ENCODE measurements at regions not wholly inside any gene's neighbourhood (a gene's known extent, or its start where the extent isn't known, plus 50 kb on each side); places are given as distances from the start of the nearest gene placed in this dataset.

DNA sequence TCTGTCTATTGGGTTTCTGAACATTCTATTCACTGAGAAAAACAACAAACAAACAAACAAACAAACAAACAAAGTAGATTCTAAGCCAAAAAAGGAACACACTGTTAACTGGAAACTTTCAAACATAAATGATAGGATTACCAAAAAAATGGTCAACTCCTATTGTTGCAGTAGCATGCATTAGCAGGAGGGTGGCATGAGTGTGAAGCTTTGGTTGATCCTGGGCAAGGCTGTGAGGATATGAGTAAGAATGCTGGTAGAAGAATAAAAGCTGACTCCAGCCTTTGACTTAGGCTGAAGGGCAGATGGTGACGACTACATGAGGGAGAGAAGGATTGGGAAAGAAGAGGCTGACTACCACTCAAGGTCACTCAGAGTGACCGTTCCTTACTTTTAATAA is 810.3 kb downstream of the VGLL3 start:
- no peaks in the 10 kb centered on the region for H3K27me3 ChIP-seq (ENCODE audit: control insufficient read depth, insufficient read depth, low read length)
- H3K4ac ChIP-seq (ENCODE audit: low read depth, low read length): no peak overlapping the region
- dilution Hi-C loops (cut with HindIII; ENCODE audit: low sequenced_read_pairs, unreplicated experiment): no loop called here
- no peaks in the 10 kb centered on the region for H4K20me1 ChIP-seq (ENCODE audit: insufficient read depth, low read length)
- no peak overlapping the region for H2AK5ac ChIP-seq (ENCODE audit: low read depth, low read length)
- H3K9me1 ChIP-seq (ENCODE audit: insufficient read depth, low read length): no peaks in the 10 kb centered on the region
- no peak for TF ChIP-seq MXI1 (IDR thresholded peaks at IDR 0.05; ENCODE audit: borderline replicate concordance, low read depth, low read length)
- no peak for TF ChIP-seq POLR2A (IDR thresholded peaks at IDR 0.05; ENCODE audit: low read depth, low read length)
- TF ChIP-seq, protein P1, sequence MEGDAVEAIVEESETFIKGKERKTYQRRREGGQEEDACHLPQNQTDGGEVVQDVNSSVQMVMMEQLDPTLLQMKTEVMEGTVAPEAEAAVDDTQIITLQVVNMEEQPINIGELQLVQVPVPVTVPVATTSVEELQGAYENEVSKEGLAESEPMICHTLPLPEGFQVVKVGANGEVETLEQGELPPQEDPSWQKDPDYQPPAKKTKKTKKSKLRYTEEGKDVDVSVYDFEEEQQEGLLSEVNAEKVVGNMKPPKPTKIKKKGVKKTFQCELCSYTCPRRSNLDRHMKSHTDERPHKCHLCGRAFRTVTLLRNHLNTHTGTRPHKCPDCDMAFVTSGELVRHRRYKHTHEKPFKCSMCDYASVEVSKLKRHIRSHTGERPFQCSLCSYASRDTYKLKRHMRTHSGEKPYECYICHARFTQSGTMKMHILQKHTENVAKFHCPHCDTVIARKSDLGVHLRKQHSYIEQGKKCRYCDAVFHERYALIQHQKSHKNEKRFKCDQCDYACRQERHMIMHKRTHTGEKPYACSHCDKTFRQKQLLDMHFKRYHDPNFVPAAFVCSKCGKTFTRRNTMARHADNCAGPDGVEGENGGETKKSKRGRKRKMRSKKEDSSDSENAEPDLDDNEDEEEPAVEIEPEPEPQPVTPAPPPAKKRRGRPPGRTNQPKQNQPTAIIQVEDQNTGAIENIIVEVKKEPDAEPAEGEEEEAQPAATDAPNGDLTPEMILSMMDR (conservative IDR thresholded peaks at IDR 0.05; ENCODE audit: low read depth, low read length): no peak
- no peak for TF ChIP-seq MAZ (IDR thresholded peaks at IDR 0.05; ENCODE audit: borderline replicate concordance, low read depth, low read length)
- no peak for TF ChIP-seq CEBPB (IDR thresholded peaks at IDR 0.05; ENCODE audit: low read depth, low read length)
- TF ChIP-seq, protein P2, sequence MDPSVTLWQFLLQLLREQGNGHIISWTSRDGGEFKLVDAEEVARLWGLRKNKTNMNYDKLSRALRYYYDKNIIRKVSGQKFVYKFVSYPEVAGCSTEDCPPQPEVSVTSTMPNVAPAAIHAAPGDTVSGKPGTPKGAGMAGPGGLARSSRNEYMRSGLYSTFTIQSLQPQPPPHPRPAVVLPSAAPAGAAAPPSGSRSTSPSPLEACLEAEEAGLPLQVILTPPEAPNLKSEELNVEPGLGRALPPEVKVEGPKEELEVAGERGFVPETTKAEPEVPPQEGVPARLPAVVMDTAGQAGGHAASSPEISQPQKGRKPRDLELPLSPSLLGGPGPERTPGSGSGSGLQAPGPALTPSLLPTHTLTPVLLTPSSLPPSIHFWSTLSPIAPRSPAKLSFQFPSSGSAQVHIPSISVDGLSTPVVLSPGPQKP (IDR thresholded peaks at IDR 0.05; ENCODE audit: borderline replicate concordance, low read depth, low read length): no peak
- TF ChIP-seq CHD1 (IDR thresholded peaks at IDR 0.05; ENCODE audit: low read depth, low read length): no peak
- no peak overlapping the region for H3K23ac ChIP-seq (ENCODE audit: low read depth, low read length)
- WGBS, 2 experiments (ENCODE audit: extremely low coverage in 2 of 2, insufficient read length in 1 of 2): no CpG with 5 or more reads among the region's 2 CpGs
- in situ Hi-C loops (cut with MboI; ENCODE audit: low sequenced_read_pairs): no loop called here
- H3K4me2 ChIP-seq (ENCODE audit: low read depth, low read length): no peak overlapping the region
- BruUV-seq (replicated peaks): no TSS peak
- no peak overlapping the region for H3K56ac ChIP-seq (ENCODE audit: extremely low read depth, insufficient read depth, low read length)
- H3K14ac ChIP-seq (replicated peaks; ENCODE audit: low read depth, low read length): no peak overlapping the region
- intact Hi-C loops (cut with micrococcal nuclease): no loop called here
- no peak overlapping the region for H4K8ac ChIP-seq (ENCODE audit: low read depth in 2 of 2, low read length in 2 of 2)
- no peak overlapping the region for H3K9ac ChIP-seq (ENCODE audit: low read depth, low read length)
- H4K91ac ChIP-seq (ENCODE audit: insufficient read depth, low read depth, low read length): no peak overlapping the region
- POLR2A ChIA-PET (ENCODE audit: unreplicated experiment): no interaction called here
- H4K5ac ChIP-seq (ENCODE audit: low read depth, low read length): no peak overlapping the region
- no peaks in the 10 kb centered on the region for H3K79me1 ChIP-seq (ENCODE audit: low read depth in 1 of 2, low read length in 2 of 2)
- no peak overlapping the region for H3K18ac ChIP-seq (ENCODE audit: low read depth, low read length)
- H3K27ac ChIP-seq (ENCODE audit: insufficient read depth, low read length): no peak overlapping the region
- no peak overlapping the region for H2AK9ac ChIP-seq (replicated peaks; ENCODE audit: low read depth, low read length, poor library complexity)
- ATAC-seq (ENCODE audit: low read depth) (no peak), DNase-seq (no peak)
- H2BK5ac ChIP-seq (ENCODE audit: low read depth, low read length, poor library complexity, severe bottlenecking): no peak overlapping the region
- H2AFZ ChIP-seq (replicated peaks; ENCODE audit: low read length, poor library complexity): no peak overlapping the region
- H2BK20ac ChIP-seq (ENCODE audit: low read depth, low read length): no peak overlapping the region
- H3K9me3 ChIP-seq (ENCODE audit: control insufficient read depth, insufficient read depth, low read length): peaks cover 10% of the 10 kb centered on the region
- no peaks in the 10 kb centered on the region for H3K4me1 ChIP-seq (ENCODE audit: control insufficient read depth, insufficient read depth, low read length)
- H3K4me3 ChIP-seq (ENCODE audit: insufficient read depth, low read depth, low read length): no peak overlapping the region
- H2BK15ac ChIP-seq (ENCODE audit: low read depth, low read length): no peak overlapping the region
- H3K36me3 ChIP-seq (ENCODE audit: control insufficient read depth, insufficient read depth, low read length): no peaks in the 10 kb centered on the region
- H2BK120ac ChIP-seq (ENCODE audit: low read depth, low read length): no peak overlapping the region
- CTCF ChIA-PET: no interaction called here
